ENCODE measurements at regions not wholly inside any gene's neighbourhood (a gene's known extent, or its start where the extent isn't known, plus 50 kb on each side); places are given as distances from the start of the nearest gene placed in this dataset.

DNA sequence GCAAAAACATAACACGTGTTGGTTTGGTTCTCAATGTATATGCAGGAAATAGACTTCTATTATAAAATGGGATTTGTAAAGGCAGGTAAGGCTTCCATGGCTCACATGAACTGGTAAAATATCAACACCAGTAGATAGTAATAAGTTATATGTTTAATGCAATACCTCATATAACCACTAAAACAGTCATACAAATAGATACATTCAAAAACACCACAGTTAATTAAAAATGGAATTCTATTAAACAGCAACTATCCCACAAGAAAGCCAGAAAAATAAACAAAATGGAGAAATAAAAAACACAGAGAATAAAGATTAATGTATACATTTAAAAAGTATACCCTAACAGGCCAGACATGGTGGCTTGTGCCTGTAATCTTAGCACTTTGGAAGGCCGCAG is 243.8 kb upstream of the LRATD1 start:
- TF ChIP-seq CTCF (IDR thresholded peaks at IDR 0.05; ENCODE audit: insufficient read depth, low read length, poor library complexity, severe bottlenecking): no peak
- no peak for TF ChIP-seq EZH2phosphoT487 (conservative IDR thresholded peaks at IDR 0.05; ENCODE audit: low read length)
- H3K9me2 ChIP-seq (replicated peaks; ENCODE audit: insufficient read depth, low read length): no peaks in the 10 kb centered on the region

GRCh38 chr2:14396533-14397083 is 235.9 kb upstream of the LRATD1 start:
- Histone ChIP-seq H2AFZ (ENCODE audit: low read depth, low read length, severe bottlenecking) (no peak overlapping the region), H3K9me3 (ENCODE audit: insufficient read depth, low read length) (no peaks in the 10 kb centered on the region), H3K4me3 (ENCODE audit: insufficient read depth, low read length, poor library complexity, severe bottlenecking) (no peak overlapping the region), H3K36me3 (ENCODE audit: low read length) (no peaks in the 10 kb centered on the region), H3K27ac (ENCODE audit: low read depth, low read length) (no peak overlapping the region), H3K9me2 (replicated peaks; ENCODE audit: insufficient read depth, low read length) (no peaks in the 10 kb centered on the region), H4K20me1 (ENCODE audit: low read depth, low read length) (no peaks in the 10 kb centered on the region), H3K27me3 (ENCODE audit: low read length) (no peaks in the 10 kb centered on the region), H3K4me2 (ENCODE audit: low read depth, low read length, poor library complexity, severe bottlenecking) (no peak overlapping the region), H3K79me2 (ENCODE audit: insufficient read depth, low read length) (no peaks in the 10 kb centered on the region), H3F3A (ENCODE audit: insufficient read depth) (no peaks in the 10 kb centered on the region), H3K9ac (ENCODE audit: low read length) (no peak overlapping the region)
- no peak for TF ChIP-seq EZH2phosphoT487 (conservative IDR thresholded peaks at IDR 0.05; ENCODE audit: low read length)
- no peak for TF ChIP-seq CTCF (IDR thresholded peaks at IDR 0.05; ENCODE audit: insufficient read depth, low read length, poor library complexity, severe bottlenecking)

More for the DNA sequence above, 243.8 kb upstream of the LRATD1 start:
- Histone ChIP-seq H3K4me2 (ENCODE audit: low read depth, low read length, poor library complexity, severe bottlenecking) (no peak overlapping the region), H4K20me1 (ENCODE audit: low read depth, low read length) (no peaks in the 10 kb centered on the region), H3K9me3 (ENCODE audit: insufficient read depth, low read length) (no peaks in the 10 kb centered on the region), H3K27me3 (ENCODE audit: low read length) (no peaks in the 10 kb centered on the region), H3K36me3 (ENCODE audit: low read length) (no peaks in the 10 kb centered on the region), H3F3A (ENCODE audit: insufficient read depth) (no peaks in the 10 kb centered on the region), H2AFZ (ENCODE audit: low read depth, low read length, severe bottlenecking) (no peak overlapping the region), H3K4me3 (ENCODE audit: insufficient read depth, low read length, poor library complexity, severe bottlenecking) (no peak overlapping the region), H3K79me2 (ENCODE audit: insufficient read depth, low read length) (no peaks in the 10 kb centered on the region), H3K9ac (ENCODE audit: low read length) (no peak overlapping the region), H3K27ac (ENCODE audit: low read depth, low read length) (no peak overlapping the region)

DNA sequence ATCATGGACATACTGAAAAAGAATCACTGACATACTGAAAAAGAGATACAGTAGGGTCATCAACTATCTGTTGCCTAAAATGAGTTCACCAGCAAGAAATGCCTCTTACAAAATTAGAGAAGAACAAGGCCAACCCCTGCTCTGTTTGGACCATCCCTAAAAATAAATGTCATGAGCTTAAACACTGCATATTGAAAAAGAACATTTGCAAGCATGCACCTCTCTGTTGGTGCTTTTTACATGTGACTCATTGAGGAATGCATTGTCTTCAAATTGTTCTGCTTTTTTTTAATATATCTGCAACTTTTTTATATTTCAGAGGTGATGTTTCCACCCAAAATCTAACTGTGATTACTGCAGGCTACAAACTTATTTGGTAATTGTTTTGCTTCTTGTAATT is 233.9 kb upstream of the LRATD1 start:
- Histone ChIP-seq H3K27ac (ENCODE audit: low read depth, low read length) (no peak overlapping the region), H3K9ac (ENCODE audit: low read length) (no peak overlapping the region), H2AFZ (ENCODE audit: low read depth, low read length, severe bottlenecking) (no peak overlapping the region), H3K4me3 (ENCODE audit: insufficient read depth, low read length, poor library complexity, severe bottlenecking) (no peak overlapping the region), H3K79me2 (ENCODE audit: insufficient read depth, low read length) (no peaks in the 10 kb centered on the region), H3K9me3 (ENCODE audit: insufficient read depth, low read length) (no peaks in the 10 kb centered on the region), H3F3A (ENCODE audit: insufficient read depth) (no peaks in the 10 kb centered on the region), H3K36me3 (ENCODE audit: low read length) (no peaks in the 10 kb centered on the region), H3K9me2 (replicated peaks; ENCODE audit: insufficient read depth, low read length) (no peaks in the 10 kb centered on the region), H3K27me3 (ENCODE audit: low read length) (no peaks in the 10 kb centered on the region), H4K20me1 (ENCODE audit: low read depth, low read length) (no peaks in the 10 kb centered on the region), H3K4me2 (ENCODE audit: low read depth, low read length, poor library complexity, severe bottlenecking) (no peak overlapping the region)
- TF ChIP-seq CTCF (IDR thresholded peaks at IDR 0.05; ENCODE audit: insufficient read depth, low read length, poor library complexity, severe bottlenecking) (no peak), EZH2phosphoT487 (conservative IDR thresholded peaks at IDR 0.05; ENCODE audit: low read length) (no peak)
